ENCODE measurements at regions not wholly inside any gene's neighbourhood (a gene's known extent, or its start where the extent isn't known, plus 50 kb on each side); places are given as distances from the start of the nearest gene placed in this dataset.
A peak's percentile ranks its signal among the peaks of the same experiment; 100 is the strongest.

GRCh38 chr2:128410035-128410757 lies 91.5 kb upstream of the HS6ST1 start:
- no peak overlapping the region for H3K27ac ChIP-seq
- H3K36me3 ChIP-seq = no peaks in the 10 kb centered on the region
- no peaks in the 10 kb centered on the region for H3K9me3 ChIP-seq
- intact Hi-C loops (cut with DNase I) = no loop called here
- H3K4me3 ChIP-seq = no peak overlapping the region
- peak in 1 of 2 donors; percentile 43 for DNase-seq (ENCODE audit: low spot score in 2 of 2)
- no peak for TF ChIP-seq CTCF (IDR thresholded peaks at IDR 0.05)
- H3K27me3 ChIP-seq = no peaks in the 10 kb centered on the region
- H3K4me1 ChIP-seq = no peaks in the 10 kb centered on the region

- no peaks in the 10 kb centered on the region for H3K9me3 ChIP-seq
- no peak overlapping the region for H3K27ac ChIP-seq
- no peaks in the 10 kb centered on the region for H3K27me3 ChIP-seq
- no peaks in the 10 kb centered on the region for H3K36me3 ChIP-seq
- no peaks in the 10 kb centered on the region for H3K4me1 ChIP-seq
- peak in 1 of 2 donors; percentile 19 for DNase-seq (ENCODE audit: low spot score in 2 of 2)
- intact Hi-C loops (cut with DNase I) = no loop called here
- no peak overlapping the region for H3K4me3 ChIP-seq
- TF ChIP-seq CTCF (IDR thresholded peaks at IDR 0.05) = no peak
These were observed 92.1 kb upstream of the HS6ST1 start for GRCh38 chr2:128410758-128411215.

GRCh38 chr2:128411431-128411830 lies 92.8 kb upstream of the HS6ST1 start:
- Histone ChIP-seq H3K4me1 (no peaks in the 10 kb centered on the region), H3K27me3 (no peaks in the 10 kb centered on the region), H3K27ac (no peak overlapping the region), H3K4me3 (no peak overlapping the region), H3K36me3 (no peaks in the 10 kb centered on the region), H3K9me3 (no peaks in the 10 kb centered on the region)
- intact Hi-C loops (cut with DNase I) = no loop called here
- no peak for TF ChIP-seq CTCF (IDR thresholded peaks at IDR 0.05)
- peak in 1 of 2 donors; percentile 39 for DNase-seq (ENCODE audit: low spot score in 2 of 2)

- no peak overlapping the region for H3K4me3 ChIP-seq
- peak in 1 of 2 donors; percentile 50 for DNase-seq (ENCODE audit: low spot score in 2 of 2)
- intact Hi-C loops (cut with DNase I) = no loop called here
- no peaks in the 10 kb centered on the region for H3K4me1 ChIP-seq
- H3K27me3 ChIP-seq = no peaks in the 10 kb centered on the region
- TF ChIP-seq CTCF (IDR thresholded peaks at IDR 0.05) = no peak
- no peaks in the 10 kb centered on the region for H3K36me3 ChIP-seq
- no peaks in the 10 kb centered on the region for H3K9me3 ChIP-seq
- no peak overlapping the region for H3K27ac ChIP-seq
These were observed 93.7 kb upstream of the HS6ST1 start for GRCh38 chr2:128412181-128412871.

- H3K4me1 ChIP-seq = no peaks in the 10 kb centered on the region
- no peak overlapping the region for H3K27ac ChIP-seq
- intact Hi-C loops (cut with DNase I) = no loop called here
- H3K36me3 ChIP-seq = no peaks in the 10 kb centered on the region
- peak in 1 of 2 donors; percentile 50 for DNase-seq (ENCODE audit: low spot score in 2 of 2)
- H3K27me3 ChIP-seq = no peaks in the 10 kb centered on the region
- no peaks in the 10 kb centered on the region for H3K9me3 ChIP-seq
- no peak for TF ChIP-seq CTCF (IDR thresholded peaks at IDR 0.05)
- H3K4me3 ChIP-seq = no peak overlapping the region
These were observed 94.5 kb upstream of the HS6ST1 start for GRCh38 chr2:128413014-128413717.
